H1 (cell line): ENCODE measurements at regions not wholly inside any gene's neighbourhood (a gene's known extent, or its start where the extent isn't known, plus 50 kb on each side); places are given as distances from the start of the nearest gene placed in this dataset.

Source experiments
- CTCF ChIA-PET: fragments of 300-600 bp; sonication (Branson Sonifier 250); formaldehyde crosslinking; loops from one replicate; lab custom pipeline; 2021; ENCODE audit not compliant: partially characterized antibody; lab: Charles Lee
- POLR2A ChIA-PET: fragments of 300-600 bp; sonication (Branson Sonifier 250); formaldehyde crosslinking; loops from one replicate; lab custom pipeline; 2021; ENCODE audit warnings: inconsistent platforms; ENCODE audit not compliant: partially characterized antibody; lab: Charles Lee
- DNase-seq, 2 experiments: peaks; one replicate each; pipeline versions ENCODE4 v3.0.0 to v3.0.0-alpha.2; 2010 to 2022; ENCODE audit warnings: low spot score in 2 of 2, low read depth in 1 of 2, mixed read lengths in 1 of 2
- FAIRE-seq: peaks from 2 replicates; lab custom pipeline; 2011; peaks lifted over from hg19 to GRCh38; lab: Jason Lieb, UNC
- H2AFZ ChIP-seq: 2 replicates; pipeline ENCODE4 v1.8.1; 2012; ENCODE audit warnings: low read length, inconsistent platforms
- H2AK5ac ChIP-seq: 2 replicates; pipeline ENCODE4 v1.6.1; 2013; ENCODE audit warnings: low read depth, low read length
- H2BK120ac ChIP-seq: replicated peaks from 2 replicates; pipeline ENCODE3; 2013; ENCODE audit warnings: low read depth, low read length, inconsistent platforms
- H2BK12ac ChIP-seq: 2 replicates; pipeline ENCODE4 v1.6.1; 2013; ENCODE audit warnings: low read depth, low read length
- H2BK15ac ChIP-seq: 2 replicates; pipeline ENCODE4 v1.6.1; 2013; ENCODE audit warnings: low read length
- H2BK20ac ChIP-seq: 2 replicates; pipeline ENCODE4 v1.6.1; 2013; ENCODE audit warnings: low read length
- H2BK5ac ChIP-seq: 2 replicates; pipeline ENCODE4 v1.6.1; 2013; ENCODE audit warnings: low read depth, low read length
- H3K14ac ChIP-seq: 2 replicates; pipeline ENCODE4 v1.6.1; 2013; ENCODE audit warnings: inconsistent platforms; ENCODE audit not compliant: insufficient read length
- H3K18ac ChIP-seq: 2 replicates; pipeline ENCODE4 v1.6.1; 2013; ENCODE audit warnings: low read length; ENCODE audit errors: extremely low read depth
- H3K23ac ChIP-seq: 2 replicates; pipeline ENCODE4 v1.6.1; 2013; ENCODE audit warnings: inconsistent platforms; ENCODE audit not compliant: insufficient read length
- H3K23me2 ChIP-seq: 2 replicates; pipeline ENCODE4 v1.6.1; 2013; ENCODE audit warnings: low read depth, low read length
- H3K27ac ChIP-seq: 2 replicates; pipeline ENCODE4 v1.6.1; 2011; ENCODE audit warnings: low read depth, low read length, inconsistent platforms
- H3K27me3 ChIP-seq, 4 experiments: replicated peaks in 1 of 4; 1 replicate in 1 of 4; 2 replicates in 3 of 4; pipeline versions ENCODE4 v1.6.1 to v1.8.1; 2011 to 2013; ENCODE audit warnings: low read length in 3 of 4, mild to moderate bottlenecking in 3 of 4, inconsistent platforms in 2 of 4, mixed read lengths in 2 of 4, moderate library complexity in 1 of 4; ENCODE audit not compliant: control insufficient read depth in 3 of 4, insufficient read depth in 3 of 4; ENCODE audit errors: extremely low read depth in 1 of 4
- H3K36me3 ChIP-seq, 4 experiments: 2 replicates each; pipeline versions ENCODE4 v1.6.1 to v1.8.1; 2011 to 2013; ENCODE audit warnings: mild to moderate bottlenecking in 4 of 4, low read length in 3 of 4, moderate library complexity in 2 of 4, control low read depth in 1 of 4, inconsistent platforms in 1 of 4; ENCODE audit not compliant: insufficient read depth in 4 of 4, control insufficient read depth in 2 of 4
- H3K4ac ChIP-seq: replicated peaks from 2 replicates; pipeline ENCODE3; 2013; ENCODE audit warnings: low read length, low read depth, mixed read lengths, inconsistent platforms; ENCODE audit not compliant: insufficient read length
- H3K4me1 ChIP-seq, 4 experiments: replicated peaks in 1 of 4; 1 replicate in 1 of 4; 2 replicates in 3 of 4; pipeline versions ENCODE4 v1.6.1 to v1.8.1; 2011 to 2013; ENCODE audit warnings: low read length in 3 of 4, inconsistent platforms in 2 of 4, mixed read lengths in 1 of 4; ENCODE audit not compliant: insufficient read depth in 4 of 4, control insufficient read depth in 3 of 4
- H3K4me2 ChIP-seq, 2 experiments: 2 replicates each; pipeline versions ENCODE4 v1.6.1 to v1.8.1; 2011 to 2013; ENCODE audit warnings: low read depth in 2 of 2, low read length in 2 of 2, control low read depth in 1 of 2, inconsistent platforms in 1 of 2, mild to moderate bottlenecking in 1 of 2; ENCODE audit not compliant: insufficient read depth in 1 of 2
- H3K4me3 ChIP-seq, 4 experiments: fragments of 200-600, 300-600 bp in 1 of 4; sonication (generic), shearing (Covaris generic), sonication (Bioruptor Twin) in 1 of 4; 2 replicates each; pipeline versions ENCODE4 v1.5.1 to v1.8.1; 2011 to 2016; ENCODE audit warnings: low read length in 4 of 4, low read depth in 3 of 4, control low read depth in 2 of 4, inconsistent platforms in 2 of 4, mild to moderate bottlenecking in 2 of 4, mixed read lengths in 1 of 4, moderate library complexity in 1 of 4; ENCODE audit not compliant: insufficient read depth in 2 of 4; ENCODE audit errors: extremely low read depth in 1 of 4
- H3K56ac ChIP-seq: replicated peaks from 2 replicates; pipeline ENCODE3; 2013; ENCODE audit warnings: low read depth, mild to moderate bottlenecking, mixed read lengths, low read length, inconsistent platforms; ENCODE audit not compliant: insufficient read length
- H3K79me1 ChIP-seq: 2 replicates; pipeline ENCODE4 v1.6.1; 2013; ENCODE audit warnings: low read depth, low read length, control low read depth
- H3K79me2 ChIP-seq, 2 experiments: 2 replicates each; pipeline versions ENCODE4 v1.6.1 to v1.8.1; 2012 to 2013; ENCODE audit warnings: low read length in 2 of 2, mild to moderate bottlenecking in 2 of 2, inconsistent platforms in 1 of 2; ENCODE audit not compliant: insufficient read depth in 2 of 2, control insufficient read depth in 1 of 2
- H3K9ac ChIP-seq, 4 experiments: replicated peaks in 1 of 4; 1 replicate in 1 of 4; 2 replicates in 3 of 4; pipeline versions ENCODE4 v1.6.1 to v1.8.1; 2011 to 2013; ENCODE audit warnings: low read depth in 3 of 4, low read length in 3 of 4, control low read depth in 2 of 4, mild to moderate bottlenecking in 2 of 4, moderate library complexity in 2 of 4, inconsistent platforms in 1 of 4; ENCODE audit errors: extremely low read depth in 1 of 4
- H3K9me3 ChIP-seq, 2 experiments: 2 replicates each; pipeline versions ENCODE4 v1.6.1 to v1.8.1; 2012 to 2013; ENCODE audit warnings: mild to moderate bottlenecking in 2 of 2, moderate library complexity in 2 of 2, control low read depth in 1 of 2, inconsistent platforms in 1 of 2, low read depth in 1 of 2, low read length in 1 of 2, mixed read lengths in 1 of 2; ENCODE audit not compliant: insufficient read depth in 2 of 2
- H4K20me1 ChIP-seq, 2 experiments: replicated peaks in 1 of 2; 2 replicates each; pipeline versions ENCODE3 to v1.8.1; 2011 to 2013; ENCODE audit warnings: inconsistent platforms in 2 of 2, low read length in 2 of 2, mild to moderate bottlenecking in 1 of 2; ENCODE audit not compliant: insufficient read depth in 2 of 2, control insufficient read depth in 1 of 2
- H4K5ac ChIP-seq: 2 replicates; pipeline ENCODE4 v1.6.1; 2013; ENCODE audit warnings: low read length, low read depth, mixed read lengths, inconsistent platforms; ENCODE audit not compliant: insufficient read length
- H4K8ac ChIP-seq: 2 replicates; pipeline ENCODE4 v1.8.0; 2013; ENCODE audit warnings: mild to moderate bottlenecking, moderate library complexity, low read length, inconsistent platforms; ENCODE audit not compliant: insufficient read depth; ENCODE audit errors: extremely low read depth
- H4K91ac ChIP-seq: replicated peaks from 2 replicates; pipeline ENCODE3; 2013; ENCODE audit warnings: low read length, mixed read lengths, inconsistent platforms; ENCODE audit not compliant: insufficient read length
- SP1 ChIP-seq: IDR thresholded peaks from 2 replicates; pipeline ENCODE4 v1.6.1; 2011; ENCODE audit warnings: low read depth, low read length
- TEAD4 ChIP-seq: IDR thresholded peaks from 2 replicates; pipeline ENCODE4 v1.6.1; 2012; ENCODE audit warnings: low read depth, low read length, inconsistent platforms, mixed read lengths
- YY1 ChIP-seq: IDR thresholded peaks from 2 replicates; pipeline ENCODE4 v1.6.1; 2011; ENCODE audit warnings: low read depth, mild to moderate bottlenecking, low read length
- WGBS, 2 experiments: shearing (Covaris generic) in 1 of 2; methylation state at CpG; one replicate each; pipeline versions ENCODE4 v1.1.6 to v1.1.7; 2013 to 2015; ENCODE audit warnings: low lambda C conversion rate in 2 of 2, mixed read lengths in 2 of 2, inconsistent platforms in 1 of 2, low coverage in 1 of 2, missing lambda C conversion rate in 1 of 2; ENCODE audit not compliant: insufficient replicate concordance in 2 of 2, insufficient coverage in 1 of 2, insufficient read length in 1 of 2; ENCODE audit errors: extremely low coverage in 1 of 2, missing lambda C conversion rate in 1 of 2; 5-methylcytosine and 5-hydroxymethylcytosine counted together

- Histone ChIP-seq H2AFZ (no peak overlapping the region), H3K14ac (no peak overlapping the region), H2BK20ac (no peak overlapping the region), H3K4me2 (no peak overlapping the region), H3K23ac (no peak overlapping the region), H2AK5ac (no peak overlapping the region), H4K8ac (no peak overlapping the region), H3K4me1 (no peaks in the 10 kb centered on the region), H3K4me3 (no peak overlapping the region), H3K79me2 (no peaks in the 10 kb centered on the region), H2BK120ac (no peak overlapping the region), H3K23me2 (no peaks in the 10 kb centered on the region), H3K79me1 (no peaks in the 10 kb centered on the region), H2BK15ac (no peak overlapping the region), H3K18ac (no peak overlapping the region), H4K5ac (no peak overlapping the region), H3K56ac (no peak overlapping the region), H2BK12ac (no peak overlapping the region), H3K9me3 (no peaks in the 10 kb centered on the region), H3K36me3 (no peaks in the 10 kb centered on the region), H4K20me1 (no peaks in the 10 kb centered on the region), H3K27ac (no peak overlapping the region), H3K4ac (no peak overlapping the region), H4K91ac (no peak overlapping the region), H3K27me3 (no peaks in the 10 kb centered on the region), H3K9ac (no peak overlapping the region), H2BK5ac (no peak overlapping the region)
- FAIRE-seq (no peak), DNase-seq (no peak)
- CTCF ChIA-PET, result interaction anchor here (0.6 kb wide), 1 partner anchor 288 kb away, joined by 3 read pairs; no protein-coding TSS in a partner anchor
- TF ChIP-seq TEAD4, result no peak
- no peak for TF ChIP-seq YY1
- TF ChIP-seq SP1, result no peak
- WGBS, 2 experiments, result 96% methylated on average over 3 of the region's 3 CpGs; no CpG with 5 or more reads in 1 of the 2 experiments
- POLR2A ChIA-PET, result no interaction called here
These were observed 143.4 kb upstream of the NWD2 start for GRCh38 chr4:37101182-37101581.
